K562 (cell line): ENCODE measurements at regions not wholly inside any gene's neighbourhood (a gene's known extent, or its start where the extent isn't known, plus 50 kb on each side); places are given as distances from the start of the nearest gene placed in this dataset.

ENCODE experiments used
- BHLHE40 ChIP-seq: IDR thresholded peaks from 2 replicates; pipeline ENCODE4 v1.6.1; 2011; ENCODE audit warnings: low read length, improper control_type of control experiment
- CAMTA2 ChIP-seq: fragments of 250-450 bp; sonication (Bioruptor Pico); conservative IDR thresholded peaks from 2 replicates; pipeline ENCODE4 v1.5.1; 2022
- CHD4 ChIP-seq: fragments of 200-600 bp; sonication (generic); IDR thresholded peaks from 3 replicates; pipeline ENCODE4 v1.6.1; 2012; ENCODE audit warnings: low read depth, mild to moderate bottlenecking, mixed read lengths, low read length, inconsistent platforms; ENCODE audit not compliant: insufficient read depth, insufficient replicate concordance, poor library complexity, severe bottlenecking
- FOXA3 ChIP-seq, 2 experiments: fragments of 450-650 bp in 1 of 2; sonication (generic) in 1 of 2; formaldehyde crosslinking; IDR thresholded peaks in 1 of 2; conservative IDR thresholded peaks in 1 of 2; 2 replicates each; pipeline versions ENCODE4 v1.4.0 to v1.8.0; 2020 to 2022; ENCODE audit warnings: mild to moderate bottlenecking in 2 of 2, missing genetic modification reagents in 1 of 2
- FOXK2 ChIP-seq, 2 experiments: fragments of 450-650 bp; IDR thresholded peaks in 1 of 2; conservative IDR thresholded peaks in 1 of 2; 2 replicates each; pipeline ENCODE4 v1.6.1; 2016; ENCODE audit warnings: low read depth in 2 of 2, mild to moderate bottlenecking in 1 of 2
- GABPB1 ChIP-seq: sonication (generic); formaldehyde crosslinking; IDR thresholded peaks from 2 replicates; pipeline ENCODE4 v1.8.0; 2022; ENCODE audit warnings: mild to moderate bottlenecking, missing genetic modification reagents
- NFIC ChIP-seq: fragments of 450-650 bp; IDR thresholded peaks from 2 replicates; pipeline ENCODE4 v1.6.1; 2017; ENCODE audit warnings: mild to moderate bottlenecking, inconsistent platforms
- NRF1 ChIP-seq, 2 experiments: fragments of 450-650 bp; IDR thresholded peaks in 1 of 2; conservative IDR thresholded peaks in 1 of 2; 2 replicates each; pipeline ENCODE4 v1.6.1; 2014; ENCODE audit warnings: mild to moderate bottlenecking in 2 of 2
- RBM17 ChIP-seq: fragments of 200-400 bp; formaldehyde crosslinking; IDR thresholded peaks from 2 replicates; pipeline ENCODE4 v1.6.1; 2017; ENCODE audit warnings: low read depth, mild to moderate bottlenecking, low read length, borderline replicate concordance
- RBM25 ChIP-seq: fragments of 200-400 bp; formaldehyde crosslinking; IDR thresholded peaks from 2 replicates; pipeline ENCODE4 v1.6.1; 2018; ENCODE audit warnings: low read length, low read depth, moderate library complexity; ENCODE audit not compliant: severe bottlenecking
- TAF15 ChIP-seq: fragments of 200-400 bp; formaldehyde crosslinking; IDR thresholded peaks from 2 replicates; pipeline ENCODE4 v1.6.1; 2017; ENCODE audit warnings: mild to moderate bottlenecking, low read depth, low read length, moderate library complexity
- TF ChIP-seq, protein P1 (sequence below): fragments of 250-450 bp; sonication (Bioruptor Pico); IDR thresholded peaks from 2 replicates; pipeline ENCODE4 v1.5.0; 2021
- TF ChIP-seq, protein P2 (sequence below): sonication (generic); formaldehyde crosslinking; IDR thresholded peaks from 2 replicates; pipeline ENCODE4 v1.8.0; 2022; ENCODE audit warnings: missing genetic modification reagents, mild to moderate bottlenecking, borderline replicate concordance

DNA sequence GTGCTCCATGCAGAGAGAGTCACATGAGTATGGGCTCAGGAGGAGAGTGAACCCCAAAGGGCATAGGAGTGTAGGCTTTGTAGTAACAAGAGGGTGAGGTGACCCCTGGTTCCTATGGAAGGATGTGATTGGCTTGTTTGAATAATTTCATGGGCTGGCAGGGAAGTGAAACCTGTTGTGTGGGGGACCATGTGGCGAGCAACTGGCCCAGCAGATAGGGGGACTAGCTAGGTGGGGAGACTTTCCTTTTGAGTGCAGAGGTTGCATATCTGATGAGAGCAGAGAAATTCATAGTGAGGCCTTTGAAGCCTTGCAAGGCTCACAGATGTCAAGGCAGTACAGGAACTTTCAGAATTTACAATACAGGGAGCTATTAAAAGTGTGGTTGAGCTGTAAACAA, 247.9 kb upstream of the SLC35B3 start:
- TF ChIP-seq, protein P1, sequence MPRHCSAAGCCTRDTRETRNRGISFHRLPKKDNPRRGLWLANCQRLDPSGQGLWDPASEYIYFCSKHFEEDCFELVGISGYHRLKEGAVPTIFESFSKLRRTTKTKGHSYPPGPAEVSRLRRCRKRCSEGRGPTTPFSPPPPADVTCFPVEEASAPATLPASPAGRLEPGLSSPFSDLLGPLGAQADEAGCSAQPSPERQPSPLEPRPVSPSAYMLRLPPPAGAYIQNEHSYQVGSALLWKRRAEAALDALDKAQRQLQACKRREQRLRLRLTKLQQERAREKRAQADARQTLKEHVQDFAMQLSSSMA (CRISPR knock-in tag) = no peak
- no peak for TF ChIP-seq FOXK2 (conservative IDR thresholded peaks at IDR 0.05 in 1 of 2, IDR thresholded peaks at IDR 0.05 in 1 of 2; ENCODE audit: low read depth in 2 of 2)
- TF ChIP-seq RBM25 = no peak
- TF ChIP-seq, protein P2, sequence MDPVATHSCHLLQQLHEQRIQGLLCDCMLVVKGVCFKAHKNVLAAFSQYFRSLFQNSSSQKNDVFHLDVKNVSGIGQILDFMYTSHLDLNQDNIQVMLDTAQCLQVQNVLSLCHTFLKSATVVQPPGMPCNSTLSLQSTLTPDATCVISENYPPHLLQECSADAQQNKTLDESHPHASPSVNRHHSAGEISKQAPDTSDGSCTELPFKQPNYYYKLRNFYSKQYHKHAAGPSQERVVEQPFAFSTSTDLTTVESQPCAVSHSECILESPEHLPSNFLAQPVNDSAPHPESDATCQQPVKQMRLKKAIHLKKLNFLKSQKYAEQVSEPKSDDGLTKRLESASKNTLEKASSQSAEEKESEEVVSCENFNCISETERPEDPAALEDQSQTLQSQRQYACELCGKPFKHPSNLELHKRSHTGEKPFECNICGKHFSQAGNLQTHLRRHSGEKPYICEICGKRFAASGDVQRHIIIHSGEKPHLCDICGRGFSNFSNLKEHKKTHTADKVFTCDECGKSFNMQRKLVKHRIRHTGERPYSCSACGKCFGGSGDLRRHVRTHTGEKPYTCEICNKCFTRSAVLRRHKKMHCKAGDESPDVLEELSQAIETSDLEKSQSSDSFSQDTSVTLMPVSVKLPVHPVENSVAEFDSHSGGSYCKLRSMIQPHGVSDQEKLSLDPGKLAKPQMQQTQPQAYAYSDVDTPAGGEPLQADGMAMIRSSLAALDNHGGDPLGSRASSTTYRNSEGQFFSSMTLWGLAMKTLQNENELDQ (CRISPR knock-in tag) = no peak
- no peak for TF ChIP-seq BHLHE40
- no peak for TF ChIP-seq CAMTA2 (CRISPR knock-in tag)
- no peak for TF ChIP-seq TAF15
- TF ChIP-seq FOXA3 (CRISPR knock-in tag; conservative IDR thresholded peaks at IDR 0.05 in 1 of 2, IDR thresholded peaks at IDR 0.05 in 1 of 2) = no peak
- no peak for TF ChIP-seq GABPB1
- no peak for TF ChIP-seq CHD4
- TF ChIP-seq NFIC = no peak
- TF ChIP-seq RBM17 = no peak
- no peak for TF ChIP-seq NRF1 (conservative IDR thresholded peaks at IDR 0.05 in 1 of 2, IDR thresholded peaks at IDR 0.05 in 1 of 2)
